ENCODE measurements at regions not wholly inside any gene's neighbourhood (a gene's known extent, or its start where the extent isn't known, plus 50 kb on each side); places are given as distances from the start of the nearest gene placed in this dataset.

- TF ChIP-seq REST (IDR thresholded peaks at IDR 0.05; ENCODE audit: insufficient read depth in 1 of 2, low read depth in 2 of 2, low read length in 1 of 2), result no peak
- TF ChIP-seq SIN3A (IDR thresholded peaks at IDR 0.05; ENCODE audit: borderline replicate concordance, insufficient read depth, low read depth, low read length), result no peak
- TF ChIP-seq TCF7L2 (IDR thresholded peaks at IDR 0.05; ENCODE audit: low read depth, low read length), result no peak
- TF ChIP-seq POLR2AphosphoS5 (IDR thresholded peaks at IDR 0.05; ENCODE audit: low read depth, low read length), result no peak
- TF ChIP-seq CTCF (IDR thresholded peaks at IDR 0.05), result no peak
- intact Hi-C loops (cut with micrococcal nuclease; ENCODE audit: unreplicated experiment) (no loop called here), in situ Hi-C loops (cut with HindIII; ENCODE audit: low pct_unique_long_range_greater_than_20kb, low sequenced_read_pairs) (no loop called here)
- ChIA-PET POLR2A (no interaction called here), CTCF (no interaction called here)
- Histone ChIP-seq H3K4me1 (ENCODE audit: control insufficient read depth, insufficient read depth, low read length) (no peaks in the 10 kb centered on the region), H3K9me3 (ENCODE audit: control insufficient read depth, insufficient read depth, low read depth, low read length) (no peaks in the 10 kb centered on the region; the same call in 1 of the 2 replicates), H3K27me3 (ENCODE audit: control insufficient read depth, insufficient read depth, low read length) (no peaks in the 10 kb centered on the region), H3K36me3 (ENCODE audit: control insufficient read depth, insufficient read depth, low read length) (no peaks in the 10 kb centered on the region), H3K27ac (ENCODE audit: low read length) (no peak overlapping the region), H3K4me3 (ENCODE audit: low read depth in 2 of 2, low read length in 2 of 2) (no peak overlapping the region)
- no TSS peak for BruUV-seq (replicated peaks)
- ATAC-seq (no peak), DNase-seq (ENCODE audit: low read depth, low spot score) (no peak)
Observed at GRCh38 chr7:155930061-155930460, 117.8 kb upstream of the SHH start.

DNA sequence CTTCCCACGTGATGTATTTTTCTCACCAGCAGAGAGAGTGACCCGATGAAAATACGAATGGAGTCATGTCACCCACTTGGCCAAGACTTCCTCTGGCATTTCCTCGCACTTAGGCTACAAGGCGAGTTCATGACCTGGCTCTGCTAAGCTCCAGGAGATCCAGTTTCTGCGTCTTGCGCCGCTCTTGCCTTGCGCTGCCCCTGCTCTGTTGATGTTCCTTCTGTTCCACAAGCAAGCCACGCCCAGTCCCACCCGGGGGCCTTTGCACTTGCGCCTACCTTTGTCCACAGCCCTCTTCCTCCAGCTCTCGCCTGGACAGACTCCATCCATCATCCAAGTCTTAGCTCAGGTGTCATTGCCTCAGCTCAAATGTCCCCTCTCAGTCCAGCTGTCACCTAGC lies 116.3 kb upstream of the SHH start:
- no peak overlapping the region for H3K4me3 ChIP-seq (ENCODE audit: low read depth in 2 of 2, low read length in 2 of 2)
- H3K27ac ChIP-seq (ENCODE audit: low read length), result no peak overlapping the region
- no peak for ATAC-seq
- H3K4me1 ChIP-seq (ENCODE audit: control insufficient read depth, insufficient read depth, low read length), result no peaks in the 10 kb centered on the region
- TF ChIP-seq POLR2AphosphoS5 (IDR thresholded peaks at IDR 0.05; ENCODE audit: low read depth, low read length), result no peak
- TF ChIP-seq SIN3A (IDR thresholded peaks at IDR 0.05; ENCODE audit: borderline replicate concordance, insufficient read depth, low read depth, low read length), result no peak
- TF ChIP-seq CTCF (IDR thresholded peaks at IDR 0.05), result no peak
- no peak for TF ChIP-seq REST (IDR thresholded peaks at IDR 0.05; ENCODE audit: insufficient read depth in 1 of 2, low read depth in 2 of 2, low read length in 1 of 2)
- no peak for TF ChIP-seq TCF7L2 (IDR thresholded peaks at IDR 0.05; ENCODE audit: low read depth, low read length)
- in situ Hi-C loops (cut with HindIII; ENCODE audit: low pct_unique_long_range_greater_than_20kb, low sequenced_read_pairs), result no loop called here
- H3K9me3 ChIP-seq (ENCODE audit: control insufficient read depth, insufficient read depth, low read depth, low read length), result no peaks in the 10 kb centered on the region; the same call in 1 of the 2 replicates
- ChIA-PET CTCF (no interaction called here), POLR2A (no interaction called here)
- BruUV-seq (replicated peaks), result no TSS peak
- intact Hi-C loops (cut with micrococcal nuclease; ENCODE audit: unreplicated experiment), result no loop called here
- H3K36me3 ChIP-seq (ENCODE audit: control insufficient read depth, insufficient read depth, low read length), result no peaks in the 10 kb centered on the region
- DNase-seq (ENCODE audit: low read depth, low spot score), result no peak
- H3K27me3 ChIP-seq (ENCODE audit: control insufficient read depth, insufficient read depth, low read length), result no peaks in the 10 kb centered on the region

Data from Panc1 (cell line).